PFSK-1 (cell line): ENCODE measurements at regions not wholly inside any gene's neighbourhood (a gene's known extent, or its start where the extent isn't known, plus 50 kb on each side); places are given as distances from the start of the nearest gene placed in this dataset.

Experiments
- POLR2AphosphoS5 ChIP-seq: IDR thresholded peaks from 2 replicates; pipeline ENCODE4 v1.6.1; 2012; ENCODE audit warnings: low read depth, mild to moderate bottlenecking, control low read depth, low read length, moderate library complexity
- REST ChIP-seq, 2 experiments: IDR thresholded peaks; 2 replicates each; pipeline versions ENCODE4 v1.6.1 to v1.8.0; 2011 to 2012; ENCODE audit warnings: low read depth in 2 of 2, low read length in 2 of 2, control low read depth in 1 of 2, inconsistent platforms in 1 of 2, mild to moderate bottlenecking in 1 of 2, moderate library complexity in 1 of 2; ENCODE audit not compliant: insufficient read depth in 1 of 2
- TAF1 ChIP-seq: IDR thresholded peaks from 2 replicates; pipeline ENCODE4 v1.6.1; 2012; ENCODE audit warnings: low read length, control low read depth, borderline replicate concordance; ENCODE audit not compliant: insufficient read depth

- no peak for TF ChIP-seq POLR2AphosphoS5
- no peak for TF ChIP-seq REST (IDR thresholded peaks at IDR 0.05; ENCODE audit: insufficient read depth in 1 of 2, low read depth in 2 of 2, low read length in 2 of 2)
- no peak for TF ChIP-seq TAF1
Measured at GRCh38 chr18:8883409-8883668, 178.0 kb downstream of the MTCL1 start.
